ENCODE measurements at regions not wholly inside any gene's neighbourhood (a gene's known extent, or its start where the extent isn't known, plus 50 kb on each side); places are given as distances from the start of the nearest gene placed in this dataset.

- TF ChIP-seq CTCF (conservative IDR thresholded peaks at IDR 0.05) (no peak), EZH2 (IDR thresholded peaks at IDR 0.05; ENCODE audit: low read depth) (no peak)
Measured at GRCh38 chr2:180829836-180830235, 150.6 kb upstream of the UBE2E3 start.
